ENCODE measurements at regions not wholly inside any gene's neighbourhood (a gene's known extent, or its start where the extent isn't known, plus 50 kb on each side); places are given as distances from the start of the nearest gene placed in this dataset.
"Not testable (repeated sequence)": the region's sequence is repeated elsewhere in the genome, so short reads cannot be mapped to it uniquely, and the experiment has no call there.

GRCh38 chr4:79663865-79664264 lies 255.8 kb upstream of the GK2 start:
- H3K4me1 Mint-ChIP-seq (ENCODE audit: low read depth): no peaks in the 10 kb centered on the region
- no peaks in the 10 kb centered on the region for H3K36me3 Mint-ChIP-seq (ENCODE audit: insufficient read depth)
- H3K4me3 Mint-ChIP-seq: no peak overlapping the region
- peaks cover 3% of the 10 kb centered on the region for H3K27me3 Mint-ChIP-seq (ENCODE audit: low read depth)
- H3K9me3 Mint-ChIP-seq: peaks cover 12% of the 10 kb centered on the region
- DNase-seq (no peak), ATAC-seq (no peak)

GRCh38 chr4:79663141-79663540 lies 255.1 kb upstream of the GK2 start:
- DNase-seq (no peak), ATAC-seq (no peak)
- no peaks in the 10 kb centered on the region for H3K36me3 Mint-ChIP-seq (ENCODE audit: insufficient read depth)
- peaks cover 7% of the 10 kb centered on the region for H3K9me3 Mint-ChIP-seq
- H3K27me3 Mint-ChIP-seq (ENCODE audit: low read depth): peaks cover 3% of the 10 kb centered on the region
- H3K4me3 Mint-ChIP-seq: no peak overlapping the region
- H3K4me1 Mint-ChIP-seq (ENCODE audit: low read depth): no peaks in the 10 kb centered on the region

GRCh38 chr4:79662651-79663050 lies 254.6 kb upstream of the GK2 start:
- Mint-ChIP-seq H3K4me1 (ENCODE audit: low read depth) (no peaks in the 10 kb centered on the region), H3K9me3 (peaks cover 10% of the 10 kb centered on the region), H3K36me3 (ENCODE audit: insufficient read depth) (no peaks in the 10 kb centered on the region), H3K27me3 (ENCODE audit: low read depth) (peaks cover 3% of the 10 kb centered on the region), H3K4me3 (no peak overlapping the region)
- ATAC-seq (no peak), DNase-seq (no peak)

DNA sequence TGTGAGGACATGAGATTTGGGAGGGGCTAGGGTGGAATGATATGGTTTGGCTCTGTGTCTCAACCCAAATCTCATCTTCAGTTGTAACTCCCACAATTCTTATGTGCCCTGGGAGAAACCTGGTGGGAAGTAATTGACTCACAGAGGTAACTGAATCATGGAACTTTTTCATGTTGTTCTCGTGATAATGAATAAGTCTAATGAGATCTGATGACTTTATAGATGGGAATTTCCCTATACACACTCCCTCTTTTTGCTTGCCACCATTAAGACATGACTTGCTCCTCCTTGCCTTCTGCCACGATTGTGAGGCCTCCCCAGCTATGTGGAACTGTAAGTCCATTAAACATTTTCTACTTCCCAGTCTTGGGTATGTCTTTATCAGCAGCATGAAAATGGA lies 253.2 kb upstream of the GK2 start:
- Mint-ChIP-seq H3K9me3 (peaks cover 16% of the 10 kb centered on the region), H3K27me3 (ENCODE audit: low read depth) (no peaks in the 10 kb centered on the region), H3K36me3 (ENCODE audit: insufficient read depth) (no peaks in the 10 kb centered on the region), H3K4me3 (no peak overlapping the region), H3K4me1 (ENCODE audit: low read depth) (no peaks in the 10 kb centered on the region)
- no peak for DNase-seq
- ATAC-seq: no peak

- H3K27me3 Mint-ChIP-seq (ENCODE audit: low read depth); H3K36me3 Mint-ChIP-seq (ENCODE audit: insufficient read depth); H3K4me3 Mint-ChIP-seq; ATAC-seq; H3K4me1 Mint-ChIP-seq (ENCODE audit: low read depth); DNase-seq: not testable (repeated sequence)
- peaks cover 16% of the 10 kb centered on the region for H3K9me3 Mint-ChIP-seq
Observed at GRCh38 chr4:79659308-79659870, 251.4 kb upstream of the GK2 start.

DNA sequence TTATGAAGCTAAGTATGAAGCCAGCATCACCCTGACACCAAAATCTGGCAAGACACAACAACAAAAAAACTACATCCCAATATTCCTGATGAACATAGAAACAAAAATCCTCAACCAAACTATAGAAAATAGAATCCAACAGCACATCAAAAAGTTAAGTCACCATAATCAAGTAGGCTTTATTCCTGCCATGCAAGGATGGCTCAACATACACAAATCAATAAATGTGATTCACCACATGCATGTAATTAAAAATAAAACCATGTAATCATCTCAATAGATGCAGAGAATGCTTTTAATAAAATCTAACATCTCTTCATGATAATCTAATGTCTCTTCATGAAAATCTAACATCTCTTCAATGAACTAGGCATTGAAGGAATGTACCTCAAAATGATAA lies 249.4 kb upstream of the GK2 start:
- Mint-ChIP-seq H3K4me1 (ENCODE audit: low read depth) (no peaks in the 10 kb centered on the region), H3K9me3 (peaks cover 16% of the 10 kb centered on the region), H3K4me3 (no peak overlapping the region), H3K27me3 (ENCODE audit: low read depth) (no peaks in the 10 kb centered on the region), H3K36me3 (ENCODE audit: insufficient read depth) (no peaks in the 10 kb centered on the region)
- ATAC-seq: no peak
- no peak for DNase-seq

GRCh38 chr4:79653871-79654270 lies 245.8 kb upstream of the GK2 start:
- H3K27me3 Mint-ChIP-seq (ENCODE audit: low read depth): no peaks in the 10 kb centered on the region
- H3K9me3 Mint-ChIP-seq: peaks cover 9% of the 10 kb centered on the region
- DNase-seq (no peak), ATAC-seq (no peak)
- H3K4me3 Mint-ChIP-seq: no peak overlapping the region
- H3K4me1 Mint-ChIP-seq (ENCODE audit: low read depth): no peaks in the 10 kb centered on the region
- no peaks in the 10 kb centered on the region for H3K36me3 Mint-ChIP-seq (ENCODE audit: insufficient read depth)

DNA sequence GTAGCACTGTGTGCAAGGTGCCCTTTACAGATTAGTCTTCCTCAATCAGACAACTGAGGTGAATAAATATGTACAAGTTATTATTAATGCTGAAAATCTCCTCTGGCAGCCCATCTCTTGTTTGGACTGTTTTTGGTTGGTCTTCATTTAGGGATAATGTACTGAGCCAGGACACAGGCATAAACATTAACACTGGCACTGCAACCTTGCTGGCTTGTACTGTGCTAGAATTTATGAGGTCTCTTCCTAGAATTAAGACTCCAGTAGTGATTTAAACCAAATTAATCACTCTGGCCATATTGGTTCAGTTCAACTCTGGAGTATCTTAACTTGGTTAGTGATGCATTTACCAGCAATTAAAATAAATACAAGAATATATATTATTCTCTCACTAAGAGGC lies 244.7 kb upstream of the GK2 start:
- ATAC-seq (no peak), DNase-seq (no peak)
- H3K4me3 Mint-ChIP-seq: no peak overlapping the region
- H3K36me3 Mint-ChIP-seq (ENCODE audit: insufficient read depth): no peaks in the 10 kb centered on the region
- no peaks in the 10 kb centered on the region for H3K27me3 Mint-ChIP-seq (ENCODE audit: low read depth)
- H3K9me3 Mint-ChIP-seq: peaks cover 7% of the 10 kb centered on the region
- no peaks in the 10 kb centered on the region for H3K4me1 Mint-ChIP-seq (ENCODE audit: low read depth)

DNA sequence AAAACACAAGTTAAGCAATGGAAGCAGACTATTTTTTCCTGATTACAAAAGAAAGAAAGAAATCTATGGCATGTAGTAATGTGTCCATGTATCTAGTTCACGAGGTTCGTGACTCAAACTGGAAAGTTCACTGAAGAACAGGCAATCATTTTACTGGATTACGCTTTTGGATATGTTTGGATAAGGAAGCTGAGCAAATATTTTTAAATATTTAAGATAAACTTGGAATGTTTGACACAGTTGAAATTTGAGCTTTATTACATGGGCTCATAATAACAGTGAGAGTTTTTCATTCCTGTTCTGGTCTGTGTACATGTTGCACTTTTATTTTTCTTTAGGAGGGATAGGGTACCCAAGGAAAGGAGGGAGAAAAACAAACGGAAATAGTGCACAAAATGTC lies 244.2 kb upstream of the GK2 start:
- Mint-ChIP-seq H3K36me3 (ENCODE audit: insufficient read depth) (no peaks in the 10 kb centered on the region), H3K9me3 (peaks cover 2% of the 10 kb centered on the region)

DNA sequence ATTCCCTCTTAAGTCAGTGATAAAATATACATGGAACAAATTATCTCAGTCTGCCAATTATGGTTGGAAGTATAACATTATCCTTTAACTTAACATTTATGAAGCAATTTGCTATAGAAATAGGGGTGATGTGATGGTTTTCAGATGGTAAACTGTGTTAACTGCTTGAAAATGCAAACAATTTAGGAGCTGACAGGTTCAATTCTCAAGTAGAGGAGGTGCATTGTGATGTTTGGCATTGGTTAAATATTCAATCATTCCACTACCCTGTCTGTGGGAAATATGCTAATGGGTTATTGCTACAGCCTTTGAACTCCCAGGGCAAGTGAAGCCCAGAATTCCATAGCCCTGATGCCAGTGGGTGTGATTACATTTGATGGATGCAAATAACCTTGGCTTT lies 243.4 kb upstream of the GK2 start:
- H3K4me3 Mint-ChIP-seq: no peak overlapping the region
- ATAC-seq (no peak), DNase-seq (no peak)
- no peaks in the 10 kb centered on the region for H3K4me1 Mint-ChIP-seq (ENCODE audit: low read depth)
- H3K27me3 Mint-ChIP-seq (ENCODE audit: low read depth): no peaks in the 10 kb centered on the region
- no peaks in the 10 kb centered on the region for H3K36me3 Mint-ChIP-seq (ENCODE audit: insufficient read depth)
- no peaks in the 10 kb centered on the region for H3K9me3 Mint-ChIP-seq

More for the DNA sequence above, 244.2 kb upstream of the GK2 start:
- Mint-ChIP-seq H3K27me3 (ENCODE audit: low read depth) (no peaks in the 10 kb centered on the region), H3K4me3 (no peak overlapping the region), H3K4me1 (ENCODE audit: low read depth) (no peaks in the 10 kb centered on the region)
- no peak for DNase-seq
- no peak for ATAC-seq

DNA sequence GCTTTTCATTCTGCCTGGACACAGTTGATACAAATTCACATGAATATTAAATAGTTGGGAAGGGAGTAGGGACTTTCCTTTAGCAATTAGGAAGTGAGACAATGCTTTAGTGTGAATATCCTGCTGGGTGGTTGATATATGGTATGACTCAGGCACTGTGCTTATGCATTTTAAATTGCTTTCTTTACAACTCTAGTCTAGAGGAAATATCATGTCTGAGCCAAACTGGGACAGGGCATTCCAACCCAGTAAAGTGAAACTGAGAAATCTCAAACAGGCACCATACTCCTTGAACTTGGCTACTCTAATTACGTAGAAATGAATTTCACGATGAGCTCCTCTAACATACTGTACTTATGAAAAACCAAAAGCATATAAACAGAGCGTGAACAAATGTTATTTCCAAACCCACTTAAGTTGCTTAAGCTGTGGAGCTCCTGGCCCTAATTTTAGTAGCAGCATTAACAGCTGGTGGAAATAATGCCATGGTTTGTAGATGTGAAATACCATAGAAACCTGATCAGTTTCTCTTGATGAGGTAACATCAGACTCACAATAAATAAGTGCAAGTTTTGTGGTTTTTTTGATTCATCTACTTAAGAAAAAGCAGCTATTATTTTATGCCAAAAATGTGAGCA lies 242.9 kb upstream of the GK2 start:
- no peak overlapping the region for H3K4me3 Mint-ChIP-seq
- H3K27me3 Mint-ChIP-seq (ENCODE audit: low read depth): no peaks in the 10 kb centered on the region
- H3K36me3 Mint-ChIP-seq (ENCODE audit: insufficient read depth): no peaks in the 10 kb centered on the region
- H3K9me3 Mint-ChIP-seq: no peaks in the 10 kb centered on the region
- peak; percentile 37 to 59 for ATAC-seq
- no peak for DNase-seq
- no peaks in the 10 kb centered on the region for H3K4me1 Mint-ChIP-seq (ENCODE audit: low read depth)

- ATAC-seq: peak in 1 of 2 donors; percentile 25
- H3K27me3 Mint-ChIP-seq (ENCODE audit: low read depth): no peaks in the 10 kb centered on the region
- no peaks in the 10 kb centered on the region for H3K4me1 Mint-ChIP-seq (ENCODE audit: low read depth)
- no peaks in the 10 kb centered on the region for H3K36me3 Mint-ChIP-seq (ENCODE audit: insufficient read depth)
- H3K4me3 Mint-ChIP-seq: no peak overlapping the region
- DNase-seq: no peak
- no peaks in the 10 kb centered on the region for H3K9me3 Mint-ChIP-seq
Observed at GRCh38 chr4:79650217-79650616, 242.2 kb upstream of the GK2 start.

- Mint-ChIP-seq H3K27me3 (ENCODE audit: low read depth) (peaks cover 4% of the 10 kb centered on the region), H3K4me3 (no peak overlapping the region), H3K36me3 (ENCODE audit: insufficient read depth) (no peaks in the 10 kb centered on the region), H3K4me1 (ENCODE audit: low read depth) (no peaks in the 10 kb centered on the region), H3K9me3 (no peaks in the 10 kb centered on the region)
- ATAC-seq (no peak), DNase-seq (no peak)
Observed at GRCh38 chr4:79645942-79646341, 237.9 kb upstream of the GK2 start.

GRCh38 chr4:79638735-79639134 lies 230.7 kb upstream of the GK2 start:
- H3K36me3 Mint-ChIP-seq (ENCODE audit: insufficient read depth): no peaks in the 10 kb centered on the region
- no peak for ATAC-seq
- DNase-seq: no peak
- no peaks in the 10 kb centered on the region for H3K4me1 Mint-ChIP-seq (ENCODE audit: low read depth)
- no peak overlapping the region for H3K4me3 Mint-ChIP-seq
- no peaks in the 10 kb centered on the region for H3K9me3 Mint-ChIP-seq
- H3K27me3 Mint-ChIP-seq (ENCODE audit: low read depth): peaks cover 4% of the 10 kb centered on the region

DNA sequence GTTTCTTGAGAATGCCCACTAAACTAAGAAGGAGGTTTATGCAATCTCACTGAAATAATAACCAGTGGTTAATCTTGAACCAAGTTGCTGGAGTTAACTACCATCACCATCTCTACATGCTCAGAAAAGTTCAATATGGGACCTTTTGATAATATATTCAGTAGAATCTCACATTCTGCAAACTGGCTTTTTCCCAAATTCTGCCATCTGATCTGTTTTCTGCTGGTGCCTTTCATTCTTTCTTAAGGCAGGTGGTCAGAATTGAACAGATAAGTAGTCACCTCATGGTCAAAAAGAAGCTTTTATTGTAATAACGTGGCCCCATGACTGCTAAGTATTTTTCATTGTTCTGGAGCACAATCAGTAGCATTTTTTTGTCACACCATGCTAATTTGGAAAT lies 229.0 kb upstream of the GK2 start:
- Mint-ChIP-seq H3K9me3 (no peaks in the 10 kb centered on the region), H3K4me1 (ENCODE audit: low read depth) (no peaks in the 10 kb centered on the region), H3K27me3 (ENCODE audit: low read depth) (peaks cover 4% of the 10 kb centered on the region), H3K36me3 (ENCODE audit: insufficient read depth) (no peaks in the 10 kb centered on the region), H3K4me3 (no peak overlapping the region)
- no peak for DNase-seq
- ATAC-seq: no peak
